Panc1 (cell line): ENCODE measurements at regions not wholly inside any gene's neighbourhood (a gene's known extent, or its start where the extent isn't known, plus 50 kb on each side); places are given as distances from the start of the nearest gene placed in this dataset.

ENCODE experiments used
- ATAC-seq: fragments of 200-7000 bp; cut with Tn5 transposase; 2 replicates; pipeline ENCODE4 v1.9.1; 2020; ENCODE audit warnings: mild to moderate bottlenecking, moderate library complexity
- BruUV-seq: library from RNA; stranded (reverse); fragments of 400-500 nt; replicated peaks from 2 replicates; lab custom pipeline; 2021; lab: Mats Ljungman, UMichigan
- CTCF ChIA-PET: fragments of 300-600 bp; sonication (Branson Sonifier 250); formaldehyde crosslinking; loops from one replicate; lab custom pipeline; 2022; ENCODE audit warnings: antibody characterized with exemption; lab: Charles Lee
- POLR2A ChIA-PET: fragments of 300-600 bp; sonication (Branson Sonifier 250); formaldehyde crosslinking; loops from one replicate; lab custom pipeline; 2022; ENCODE audit warnings: antibody characterized with exemption; lab: Charles Lee
- DNase-seq: peaks from one replicate; pipeline ENCODE4 v3.0.0-alpha.2; 2010; ENCODE audit warnings: low read depth, low spot score
- H3K27ac ChIP-seq: 2 replicates; pipeline ENCODE4 v1.5.1; 2011; ENCODE audit warnings: mild to moderate bottlenecking, low read length, inconsistent platforms
- H3K27me3 ChIP-seq: fragments of 200-500 bp; sonication (Bioruptor generic); 2 replicates; pipeline ENCODE4 v1.6.0; 2014; ENCODE audit warnings: low read length, inconsistent platforms; ENCODE audit not compliant: control insufficient read depth, insufficient read depth
- H3K36me3 ChIP-seq: fragments of 200-500 bp; sonication (Bioruptor generic); 2 replicates; pipeline ENCODE4 v1.5.1; 2014; ENCODE audit warnings: inconsistent platforms, mild to moderate bottlenecking, low read length, moderate library complexity; ENCODE audit not compliant: control insufficient read depth, insufficient read depth
- H3K4me1 ChIP-seq: 2 replicates; pipeline ENCODE4 v1.5.1; 2011; ENCODE audit warnings: inconsistent platforms, mild to moderate bottlenecking, low read length, moderate library complexity; ENCODE audit not compliant: control insufficient read depth, insufficient read depth
- H3K4me3 ChIP-seq, 2 experiments: 2 replicates each; pipeline ENCODE4 v1.5.1; 2011 to 2012; ENCODE audit warnings: low read depth in 2 of 2, low read length in 2 of 2, mild to moderate bottlenecking in 2 of 2, inconsistent platforms in 1 of 2, moderate library complexity in 1 of 2
- H3K9me3 ChIP-seq: fragments of 200-500 bp; sonication (Bioruptor generic); 2 replicates; pipeline ENCODE4 v1.5.1; 2014; ENCODE audit warnings: low read depth, mild to moderate bottlenecking, inconsistent platforms, low read length, moderate library complexity; ENCODE audit not compliant: control insufficient read depth, insufficient read depth
- CTCF ChIP-seq: fragments of 450-650 bp; IDR thresholded peaks from 2 replicates; pipeline ENCODE4 v1.5.1; 2017; ENCODE audit warnings: mild to moderate bottlenecking
- POLR2AphosphoS5 ChIP-seq: IDR thresholded peaks from 2 replicates; pipeline ENCODE4 v1.6.1; 2012; ENCODE audit warnings: mild to moderate bottlenecking, low read depth, low read length, moderate library complexity
- REST ChIP-seq, 2 experiments: IDR thresholded peaks; 2 replicates each; pipeline ENCODE4 v1.6.1; 2011 to 2012; ENCODE audit warnings: low read depth in 2 of 2, control low read depth in 1 of 2, low read length in 1 of 2, mild to moderate bottlenecking in 1 of 2, moderate library complexity in 1 of 2; ENCODE audit not compliant: insufficient read depth in 1 of 2
- SIN3A ChIP-seq: IDR thresholded peaks from 2 replicates; pipeline ENCODE4 v1.6.1; 2012; ENCODE audit warnings: low read depth, mild to moderate bottlenecking, low read length, moderate library complexity, borderline replicate concordance; ENCODE audit not compliant: insufficient read depth
- TCF7L2 ChIP-seq: IDR thresholded peaks from 2 replicates; pipeline ENCODE4 v1.6.1; 2011; ENCODE audit warnings: mild to moderate bottlenecking, low read depth, low read length, inconsistent platforms
- in situ Hi-C: cut with HindIII; loops from 2 replicates; pipeline ENCODE4 v1.10.0; 2016; ENCODE audit warnings: low sequenced_read_pairs, low pct_unique_long_range_greater_than_20kb
- intact Hi-C: fragments of 100-400 bp; cut with micrococcal nuclease; formaldehyde crosslinking; loops from one replicate; pipeline ENCODE4 v1.10.0; 2022; ENCODE audit not compliant: unreplicated experiment

GRCh38 chr1:175892686-175893085 lies 149.3 kb upstream of the TNR start:
- no peaks in the 10 kb centered on the region for H3K27me3 ChIP-seq
- in situ Hi-C loops = no loop called here
- H3K36me3 ChIP-seq = no peaks in the 10 kb centered on the region
- TF ChIP-seq TCF7L2 (no peak), POLR2AphosphoS5 (no peak), SIN3A (no peak), REST (IDR thresholded peaks at IDR 0.05; ENCODE audit: insufficient read depth in 1 of 2, low read depth in 2 of 2, low read length in 1 of 2) (no peak), CTCF (no peak)
- no peak for DNase-seq
- ChIA-PET POLR2A (no interaction called here), CTCF (no interaction called here)
- no peak for ATAC-seq
- intact Hi-C loops = no loop called here
- BruUV-seq = no TSS peak
- H3K4me3 ChIP-seq = no peak overlapping the region
- H3K27ac ChIP-seq = no peak overlapping the region
- no peaks in the 10 kb centered on the region for H3K4me1 ChIP-seq
- no peaks in the 10 kb centered on the region for H3K9me3 ChIP-seq

- intact Hi-C loops = no loop called here
- Histone ChIP-seq H3K27ac (no peak overlapping the region), H3K4me3 (no peak overlapping the region), H3K27me3 (no peaks in the 10 kb centered on the region), H3K9me3 (no peaks in the 10 kb centered on the region), H3K36me3 (no peaks in the 10 kb centered on the region), H3K4me1 (no peaks in the 10 kb centered on the region)
- ChIA-PET POLR2A (no interaction called here), CTCF (no interaction called here)
- in situ Hi-C loops = no loop called here
- no TSS peak for BruUV-seq
- DNase-seq (no peak), ATAC-seq (no peak)
- TF ChIP-seq REST (IDR thresholded peaks at IDR 0.05; ENCODE audit: insufficient read depth in 1 of 2, low read depth in 2 of 2, low read length in 1 of 2) = no peak
- no peak for TF ChIP-seq CTCF
- no peak for TF ChIP-seq SIN3A
- TF ChIP-seq TCF7L2 = no peak
- TF ChIP-seq POLR2AphosphoS5 = no peak
These were observed 148.5 kb upstream of the TNR start for GRCh38 chr1:175891783-175892309.
